ENCODE measurements at regions not wholly inside any gene's neighbourhood (a gene's known extent, or its start where the extent isn't known, plus 50 kb on each side); places are given as distances from the start of the nearest gene placed in this dataset.
A peak's percentile ranks its signal among the peaks of the same experiment; 100 is the strongest.

- TF ChIP-seq, protein P1, sequence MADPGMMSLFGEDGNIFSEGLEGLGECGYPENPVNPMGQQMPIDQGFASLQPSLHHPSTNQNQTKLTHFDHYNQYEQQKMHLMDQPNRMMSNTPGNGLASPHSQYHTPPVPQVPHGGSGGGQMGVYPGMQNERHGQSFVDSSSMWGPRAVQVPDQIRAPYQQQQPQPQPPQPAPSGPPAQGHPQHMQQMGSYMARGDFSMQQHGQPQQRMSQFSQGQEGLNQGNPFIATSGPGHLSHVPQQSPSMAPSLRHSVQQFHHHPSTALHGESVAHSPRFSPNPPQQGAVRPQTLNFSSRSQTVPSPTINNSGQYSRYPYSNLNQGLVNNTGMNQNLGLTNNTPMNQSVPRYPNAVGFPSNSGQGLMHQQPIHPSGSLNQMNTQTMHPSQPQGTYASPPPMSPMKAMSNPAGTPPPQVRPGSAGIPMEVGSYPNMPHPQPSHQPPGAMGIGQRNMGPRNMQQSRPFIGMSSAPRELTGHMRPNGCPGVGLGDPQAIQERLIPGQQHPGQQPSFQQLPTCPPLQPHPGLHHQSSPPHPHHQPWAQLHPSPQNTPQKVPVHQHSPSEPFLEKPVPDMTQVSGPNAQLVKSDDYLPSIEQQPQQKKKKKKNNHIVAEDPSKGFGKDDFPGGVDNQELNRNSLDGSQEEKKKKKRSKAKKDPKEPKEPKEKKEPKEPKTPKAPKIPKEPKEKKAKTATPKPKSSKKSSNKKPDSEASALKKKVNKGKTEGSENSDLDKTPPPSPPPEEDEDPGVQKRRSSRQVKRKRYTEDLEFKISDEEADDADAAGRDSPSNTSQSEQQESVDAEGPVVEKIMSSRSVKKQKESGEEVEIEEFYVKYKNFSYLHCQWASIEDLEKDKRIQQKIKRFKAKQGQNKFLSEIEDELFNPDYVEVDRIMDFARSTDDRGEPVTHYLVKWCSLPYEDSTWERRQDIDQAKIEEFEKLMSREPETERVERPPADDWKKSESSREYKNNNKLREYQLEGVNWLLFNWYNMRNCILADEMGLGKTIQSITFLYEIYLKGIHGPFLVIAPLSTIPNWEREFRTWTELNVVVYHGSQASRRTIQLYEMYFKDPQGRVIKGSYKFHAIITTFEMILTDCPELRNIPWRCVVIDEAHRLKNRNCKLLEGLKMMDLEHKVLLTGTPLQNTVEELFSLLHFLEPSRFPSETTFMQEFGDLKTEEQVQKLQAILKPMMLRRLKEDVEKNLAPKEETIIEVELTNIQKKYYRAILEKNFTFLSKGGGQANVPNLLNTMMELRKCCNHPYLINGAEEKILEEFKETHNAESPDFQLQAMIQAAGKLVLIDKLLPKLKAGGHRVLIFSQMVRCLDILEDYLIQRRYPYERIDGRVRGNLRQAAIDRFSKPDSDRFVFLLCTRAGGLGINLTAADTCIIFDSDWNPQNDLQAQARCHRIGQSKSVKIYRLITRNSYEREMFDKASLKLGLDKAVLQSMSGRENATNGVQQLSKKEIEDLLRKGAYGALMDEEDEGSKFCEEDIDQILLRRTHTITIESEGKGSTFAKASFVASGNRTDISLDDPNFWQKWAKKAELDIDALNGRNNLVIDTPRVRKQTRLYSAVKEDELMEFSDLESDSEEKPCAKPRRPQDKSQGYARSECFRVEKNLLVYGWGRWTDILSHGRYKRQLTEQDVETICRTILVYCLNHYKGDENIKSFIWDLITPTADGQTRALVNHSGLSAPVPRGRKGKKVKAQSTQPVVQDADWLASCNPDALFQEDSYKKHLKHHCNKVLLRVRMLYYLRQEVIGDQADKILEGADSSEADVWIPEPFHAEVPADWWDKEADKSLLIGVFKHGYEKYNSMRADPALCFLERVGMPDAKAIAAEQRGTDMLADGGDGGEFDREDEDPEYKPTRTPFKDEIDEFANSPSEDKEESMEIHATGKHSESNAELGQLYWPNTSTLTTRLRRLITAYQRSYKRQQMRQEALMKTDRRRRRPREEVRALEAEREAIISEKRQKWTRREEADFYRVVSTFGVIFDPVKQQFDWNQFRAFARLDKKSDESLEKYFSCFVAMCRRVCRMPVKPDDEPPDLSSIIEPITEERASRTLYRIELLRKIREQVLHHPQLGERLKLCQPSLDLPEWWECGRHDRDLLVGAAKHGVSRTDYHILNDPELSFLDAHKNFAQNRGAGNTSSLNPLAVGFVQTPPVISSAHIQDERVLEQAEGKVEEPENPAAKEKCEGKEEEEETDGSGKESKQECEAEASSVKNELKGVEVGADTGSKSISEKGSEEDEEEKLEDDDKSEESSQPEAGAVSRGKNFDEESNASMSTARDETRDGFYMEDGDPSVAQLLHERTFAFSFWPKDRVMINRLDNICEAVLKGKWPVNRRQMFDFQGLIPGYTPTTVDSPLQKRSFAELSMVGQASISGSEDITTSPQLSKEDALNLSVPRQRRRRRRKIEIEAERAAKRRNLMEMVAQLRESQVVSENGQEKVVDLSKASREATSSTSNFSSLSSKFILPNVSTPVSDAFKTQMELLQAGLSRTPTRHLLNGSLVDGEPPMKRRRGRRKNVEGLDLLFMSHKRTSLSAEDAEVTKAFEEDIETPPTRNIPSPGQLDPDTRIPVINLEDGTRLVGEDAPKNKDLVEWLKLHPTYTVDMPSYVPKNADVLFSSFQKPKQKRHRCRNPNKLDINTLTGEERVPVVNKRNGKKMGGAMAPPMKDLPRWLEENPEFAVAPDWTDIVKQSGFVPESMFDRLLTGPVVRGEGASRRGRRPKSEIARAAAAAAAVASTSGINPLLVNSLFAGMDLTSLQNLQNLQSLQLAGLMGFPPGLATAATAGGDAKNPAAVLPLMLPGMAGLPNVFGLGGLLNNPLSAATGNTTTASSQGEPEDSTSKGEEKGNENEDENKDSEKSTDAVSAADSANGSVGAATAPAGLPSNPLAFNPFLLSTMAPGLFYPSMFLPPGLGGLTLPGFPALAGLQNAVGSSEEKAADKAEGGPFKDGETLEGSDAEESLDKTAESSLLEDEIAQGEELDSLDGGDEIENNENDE (IDR thresholded peaks at IDR 0.05; ENCODE audit: low read depth, low read length) = no peak
- TF ChIP-seq BRD9 (IDR thresholded peaks at IDR 0.05; ENCODE audit: low read depth, partially characterized antibody) = no peak
- no peak for TF ChIP-seq NR4A1 (CRISPR knock-in tag; IDR thresholded peaks at IDR 0.05)
- TF ChIP-seq NR4A1 (tag; IDR thresholded peaks at IDR 0.05) = no peak
- TF ChIP-seq MAZ (CRISPR knock-in tag; conservative IDR thresholded peaks at IDR 0.05 in 1 of 2, IDR thresholded peaks at IDR 0.05 in 1 of 2) = no peak
- TF ChIP-seq NCOR1 (IDR thresholded peaks at IDR 0.05) = no peak
- TF ChIP-seq, protein P2, sequence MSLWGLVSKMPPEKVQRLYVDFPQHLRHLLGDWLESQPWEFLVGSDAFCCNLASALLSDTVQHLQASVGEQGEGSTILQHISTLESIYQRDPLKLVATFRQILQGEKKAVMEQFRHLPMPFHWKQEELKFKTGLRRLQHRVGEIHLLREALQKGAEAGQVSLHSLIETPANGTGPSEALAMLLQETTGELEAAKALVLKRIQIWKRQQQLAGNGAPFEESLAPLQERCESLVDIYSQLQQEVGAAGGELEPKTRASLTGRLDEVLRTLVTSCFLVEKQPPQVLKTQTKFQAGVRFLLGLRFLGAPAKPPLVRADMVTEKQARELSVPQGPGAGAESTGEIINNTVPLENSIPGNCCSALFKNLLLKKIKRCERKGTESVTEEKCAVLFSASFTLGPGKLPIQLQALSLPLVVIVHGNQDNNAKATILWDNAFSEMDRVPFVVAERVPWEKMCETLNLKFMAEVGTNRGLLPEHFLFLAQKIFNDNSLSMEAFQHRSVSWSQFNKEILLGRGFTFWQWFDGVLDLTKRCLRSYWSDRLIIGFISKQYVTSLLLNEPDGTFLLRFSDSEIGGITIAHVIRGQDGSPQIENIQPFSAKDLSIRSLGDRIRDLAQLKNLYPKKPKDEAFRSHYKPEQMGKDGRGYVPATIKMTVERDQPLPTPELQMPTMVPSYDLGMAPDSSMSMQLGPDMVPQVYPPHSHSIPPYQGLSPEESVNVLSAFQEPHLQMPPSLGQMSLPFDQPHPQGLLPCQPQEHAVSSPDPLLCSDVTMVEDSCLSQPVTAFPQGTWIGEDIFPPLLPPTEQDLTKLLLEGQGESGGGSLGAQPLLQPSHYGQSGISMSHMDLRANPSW (CRISPR knock-in tag; IDR thresholded peaks at IDR 0.05) = no peak
- TF ChIP-seq GABPB1 (CRISPR knock-in tag; IDR thresholded peaks at IDR 0.05) = no peak
- no peak for TF ChIP-seq U2AF2 (optimal IDR thresholded peaks at IDR 0.05; ENCODE audit: low read depth, low read length)
- TF ChIP-seq, protein P3, sequence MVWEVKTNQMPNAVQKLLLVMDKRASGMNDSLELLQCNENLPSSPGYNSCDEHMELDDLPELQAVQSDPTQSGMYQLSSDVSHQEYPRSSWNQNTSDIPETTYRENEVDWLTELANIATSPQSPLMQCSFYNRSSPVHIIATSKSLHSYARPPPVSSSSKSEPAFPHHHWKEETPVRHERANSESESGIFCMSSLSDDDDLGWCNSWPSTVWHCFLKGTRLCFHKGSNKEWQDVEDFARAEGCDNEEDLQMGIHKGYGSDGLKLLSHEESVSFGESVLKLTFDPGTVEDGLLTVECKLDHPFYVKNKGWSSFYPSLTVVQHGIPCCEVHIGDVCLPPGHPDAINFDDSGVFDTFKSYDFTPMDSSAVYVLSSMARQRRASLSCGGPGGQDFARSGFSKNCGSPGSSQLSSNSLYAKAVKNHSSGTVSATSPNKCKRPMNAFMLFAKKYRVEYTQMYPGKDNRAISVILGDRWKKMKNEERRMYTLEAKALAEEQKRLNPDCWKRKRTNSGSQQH (CRISPR knock-in tag; IDR thresholded peaks at IDR 0.05) = 0 out of 2 replicates have a peak, but pooled peaks have one; percentile 13
- no peak for TF ChIP-seq CHD2 (IDR thresholded peaks at IDR 0.05; ENCODE audit: low read depth, low read length)
- no peak for TF ChIP-seq MTF1 (CRISPR knock-in tag; IDR thresholded peaks at IDR 0.05; ENCODE audit: borderline replicate concordance)
Measured at GRCh38 chr4:1572964-1573720, 111.0 kb downstream of the FAM53A start (continued).

Data from K562 (cell line).